H9 (cell line): ENCODE measurements at regions not wholly inside any gene's neighbourhood (a gene's known extent, or its start where the extent isn't known, plus 50 kb on each side); places are given as distances from the start of the nearest gene placed in this dataset.

Experiments used
- DNase-seq: peaks from one replicate; pipeline ENCODE4 v3.0.0-alpha.2; 2017
- H2AFZ ChIP-seq: one replicate; pipeline ENCODE4 v1.6.1; 2013; ENCODE audit warnings: mild to moderate bottlenecking, low read length, control low read depth, moderate library complexity
- H2AK5ac ChIP-seq: 2 replicates; pipeline ENCODE4 v1.6.1; 2013; ENCODE audit warnings: low read length, control low read depth, mixed read lengths; ENCODE audit not compliant: insufficient read length
- H2BK120ac ChIP-seq: one replicate; pipeline ENCODE4 v1.6.1; 2013; ENCODE audit warnings: low read depth, mild to moderate bottlenecking, low read length, control low read depth, inconsistent platforms; ENCODE audit not compliant: poor library complexity, severe bottlenecking
- H2BK12ac ChIP-seq: 2 replicates; pipeline ENCODE4 v1.6.1; 2013; ENCODE audit warnings: low read length, control low read depth, mixed read lengths, low read depth; ENCODE audit not compliant: insufficient read length
- H2BK15ac ChIP-seq: 2 replicates; pipeline ENCODE4 v1.6.1; 2013; ENCODE audit warnings: low read depth, low read length, control low read depth
- H2BK20ac ChIP-seq: one replicate; pipeline ENCODE4 v1.6.1; 2013; ENCODE audit warnings: low read depth, mild to moderate bottlenecking, low read length, control low read depth, inconsistent platforms; ENCODE audit not compliant: poor library complexity, severe bottlenecking
- H2BK5ac ChIP-seq: 2 replicates; pipeline ENCODE4 v1.6.1; 2013; ENCODE audit warnings: low read length, control low read depth, mixed read lengths; ENCODE audit not compliant: insufficient read length
- H3K14ac ChIP-seq: 2 replicates; pipeline ENCODE4 v1.6.1; 2013; ENCODE audit warnings: low read length, control low read depth; ENCODE audit not compliant: insufficient read depth
- H3K18ac ChIP-seq: 2 replicates; pipeline ENCODE4 v1.6.1; 2013; ENCODE audit warnings: low read depth, mild to moderate bottlenecking, mixed read lengths, low read length, control low read depth; ENCODE audit not compliant: insufficient read length
- H3K23ac ChIP-seq: 2 replicates; pipeline ENCODE4 v1.6.1; 2013; ENCODE audit warnings: low read length, control low read depth, mixed read lengths, low read depth; ENCODE audit not compliant: insufficient read length
- H3K23me2 ChIP-seq: 2 replicates; pipeline ENCODE4 v1.6.1; 2013; ENCODE audit warnings: low read depth, mild to moderate bottlenecking, mixed read lengths, low read length, control low read depth; ENCODE audit not compliant: insufficient read length, poor library complexity, severe bottlenecking
- H3K27ac ChIP-seq: 2 replicates; pipeline ENCODE4 v1.5.1; 2013; ENCODE audit warnings: low read length, control low read depth, mixed read lengths, low read depth; ENCODE audit not compliant: insufficient read length
- H3K27me3 ChIP-seq: 2 replicates; pipeline ENCODE4 v1.6.1; 2013; ENCODE audit warnings: low read length, control low read depth, inconsistent platforms; ENCODE audit not compliant: insufficient read depth
- H3K4ac ChIP-seq: 2 replicates; pipeline ENCODE4 v1.6.1; 2013; ENCODE audit warnings: low read depth, mild to moderate bottlenecking, control low read depth, inconsistent platforms, low read length, moderate library complexity
- H3K4me1 ChIP-seq: 2 replicates; pipeline ENCODE4 v1.6.1; 2013; ENCODE audit warnings: low read length, control low read depth, inconsistent platforms; ENCODE audit not compliant: insufficient read depth
- H3K4me2 ChIP-seq: 2 replicates; pipeline ENCODE4 v1.6.1; 2013; ENCODE audit warnings: low read length, control low read depth, mixed read lengths; ENCODE audit not compliant: insufficient read length, insufficient read depth
- H3K56ac ChIP-seq: 2 replicates; pipeline ENCODE4 v1.6.1; 2013; ENCODE audit warnings: low read depth, mild to moderate bottlenecking, mixed read lengths, low read length, control low read depth; ENCODE audit not compliant: insufficient read length
- H3K79me1 ChIP-seq: 2 replicates; pipeline ENCODE4 v1.6.1; 2013; ENCODE audit warnings: low read depth, mild to moderate bottlenecking, moderate library complexity, low read length, control low read depth, inconsistent platforms; ENCODE audit not compliant: insufficient read depth, poor library complexity, severe bottlenecking
- H3K79me2 ChIP-seq: 2 replicates; pipeline ENCODE4 v1.6.1; 2013; ENCODE audit warnings: low read length, control low read depth, inconsistent platforms; ENCODE audit not compliant: insufficient read depth
- H3K9ac ChIP-seq: 2 replicates; pipeline ENCODE4 v1.6.1; 2013; ENCODE audit warnings: low read length, control low read depth, mixed read lengths; ENCODE audit not compliant: insufficient read length; ENCODE audit errors: extremely low read depth
- H3K9me3 ChIP-seq: one replicate; pipeline ENCODE4 v1.6.1; 2013; ENCODE audit warnings: low read depth, low read length, inconsistent platforms; ENCODE audit not compliant: control insufficient read depth
- H3T11ph ChIP-seq: one replicate; pipeline ENCODE4 v1.6.1; 2013; ENCODE audit warnings: mild to moderate bottlenecking, low read length, control low read depth, inconsistent platforms
- H4K20me1 ChIP-seq: one replicate; pipeline ENCODE4 v1.6.1; 2013; ENCODE audit not compliant: control insufficient read depth, insufficient read length, insufficient read depth
- H4K5ac ChIP-seq: 2 replicates; pipeline ENCODE4 v1.6.1; 2013; ENCODE audit warnings: low read depth, mild to moderate bottlenecking, mixed read lengths, low read length, control low read depth; ENCODE audit not compliant: insufficient read length
- H4K8ac ChIP-seq: replicated peaks from 2 replicates; pipeline ENCODE4 v1.6.1; 2013; ENCODE audit warnings: low read length, control low read depth, mixed read lengths, low read depth; ENCODE audit not compliant: insufficient read length
- H4K91ac ChIP-seq: 2 replicates; pipeline ENCODE4 v1.6.1; 2013; ENCODE audit warnings: low read depth, mild to moderate bottlenecking, moderate library complexity, mixed read lengths, low read length, control low read depth; ENCODE audit not compliant: insufficient read length
- H3K27ac Mint-ChIP-seq, 3 experiments: 2 replicates in 2 of 3; 3 replicates in 1 of 3; pipeline ENCODE4 v1.8.0; 2020 to 2021; ENCODE audit warnings: mixed read lengths in 3 of 3, mild to moderate bottlenecking in 1 of 3, moderate library complexity in 1 of 3
- H3K27me3 Mint-ChIP-seq: 2 replicates; pipeline ENCODE4 v1.8.0; 2021; ENCODE audit warnings: low read depth, mild to moderate bottlenecking, moderate library complexity, mixed read lengths
- H3K36me3 Mint-ChIP-seq, 3 experiments: 2 replicates in 2 of 3; 3 replicates in 1 of 3; pipeline ENCODE4 v1.8.0; 2020 to 2021; ENCODE audit warnings: low read depth in 3 of 3, mixed read lengths in 3 of 3; ENCODE audit not compliant: insufficient read depth in 1 of 3
- H3K4me1 Mint-ChIP-seq, 2 experiments: 2 replicates each; pipeline ENCODE4 v1.8.0; 2020; ENCODE audit warnings: mixed read lengths in 2 of 2
- H3K4me3 Mint-ChIP-seq, 2 experiments: 2 replicates in 1 of 2; 3 replicates in 1 of 2; pipeline ENCODE4 v1.8.0; 2020 to 2021; ENCODE audit warnings: mild to moderate bottlenecking in 2 of 2, mixed read lengths in 2 of 2, moderate library complexity in 1 of 2
- H3K9me3 Mint-ChIP-seq, 2 experiments: 2 replicates in 1 of 2; 3 replicates in 1 of 2; pipeline ENCODE4 v1.8.0; 2020; ENCODE audit warnings: mild to moderate bottlenecking in 2 of 2, mixed read lengths in 2 of 2, moderate library complexity in 1 of 2
- CTCF ChIP-seq: fragments of 200-600 bp; sonication (generic); conservative IDR thresholded peaks from 3 replicates; pipeline ENCODE4 v1.8.0; 2021; ENCODE audit warnings: antibody characterized with exemption, mild to moderate bottlenecking
- WGBS: extraction: QIAGEN DNeasy Blood & Tissue Kit; methylation state at CpG from one replicate; pipeline ENCODE4 v1.1.7; 2013; ENCODE audit warnings: missing lambda C conversion rate, low lambda C conversion rate, mixed read lengths; ENCODE audit not compliant: insufficient read length; ENCODE audit errors: extremely low coverage; 5-methylcytosine and 5-hydroxymethylcytosine counted together

- Mint-ChIP-seq H3K27ac (peak overlapping the region in 1 of 3 experiments; percentile 40; a peak in 1 of 7 replicates), H3K27me3 (no peaks in the 10 kb centered on the region), H3K9me3 (peaks cover 10 to 14% of the 10 kb centered on the region in 2 experiments), H3K36me3 (peaks cover 6 to 11% (median 9%) of the 10 kb centered on the region in 3 experiments), H3K4me3 (no peak overlapping the region), H3K4me1 (peaks cover 6 to 7% of the 10 kb centered on the region in 2 experiments; a peak in 3 of 4 replicates)
- no peak overlapping the region for H2BK20ac ChIP-seq
- no peak overlapping the region for H2BK15ac ChIP-seq
- no peaks in the 10 kb centered on the region for H3K27me3 ChIP-seq
- no peak overlapping the region for H4K5ac ChIP-seq
- no peak overlapping the region for H3K14ac ChIP-seq
- H3K4me1 ChIP-seq, result no peaks in the 10 kb centered on the region
- no peaks in the 10 kb centered on the region for H3K23me2 ChIP-seq
- H4K91ac ChIP-seq, result no peak overlapping the region
- no peak overlapping the region for H3K23ac ChIP-seq
- H3K27ac ChIP-seq, result no peak overlapping the region
- no peaks in the 10 kb centered on the region for H4K20me1 ChIP-seq
- no peak overlapping the region for H3K4me2 ChIP-seq
- no peak overlapping the region for H4K8ac ChIP-seq
- no peaks in the 10 kb centered on the region for H3K79me1 ChIP-seq
- no peak overlapping the region for H2BK5ac ChIP-seq
- H3K18ac ChIP-seq, result no peak overlapping the region
- no peak overlapping the region for H2AK5ac ChIP-seq
- no peak overlapping the region for H3K4ac ChIP-seq
- TF ChIP-seq CTCF, result no peak
- no peaks in the 10 kb centered on the region for H3K79me2 ChIP-seq
- H3K56ac ChIP-seq, result no peak overlapping the region
- H2AFZ ChIP-seq, result no peak overlapping the region
- H2BK120ac ChIP-seq, result no peak overlapping the region
- DNase-seq, result no peak
- WGBS, result no CpG with 5 or more reads among the region's 3 CpGs
- H3K9ac ChIP-seq, result no peak overlapping the region
- no peaks in the 10 kb centered on the region for H3K9me3 ChIP-seq
- H2BK12ac ChIP-seq, result no peak overlapping the region
- H3T11ph ChIP-seq, result no peak overlapping the region
These were observed 844.5 kb downstream of the REEP3 start for GRCh38 chr10:64365663-64366062.
